Prostate gland (tissue), 2 donors: ENCODE measurements at regions not wholly inside any gene's neighbourhood (a gene's known extent, or its start where the extent isn't known, plus 50 kb on each side); places are given as distances from the start of the nearest gene placed in this dataset.

Source experiments
- POLR2AphosphoS5 ChIP-seq: sonication (generic); formaldehyde crosslinking; IDR thresholded peaks from one replicate; pipeline ENCODE4 v1.6.1; 2017; ENCODE audit warnings: antibody characterized with exemption
- TF ChIP-seq, protein P1 (sequence below), 4 experiments: fragments of 200-600 bp in 2 of 4; fragments of 450-650 bp in 2 of 4; sonication (generic) in 2 of 4; IDR thresholded peaks; 1 replicate in 3 of 4; 2 replicates in 1 of 4; pipeline ENCODE4 v1.5.1; 2016 to 2019; ENCODE audit warnings: antibody characterized with exemption in 4 of 4, mild to moderate bottlenecking in 2 of 4, moderate library complexity in 2 of 4

GRCh38 chr1:101410048-101410878 lies 173.4 kb downstream of the S1PR1 start:
- TF ChIP-seq, protein P1, sequence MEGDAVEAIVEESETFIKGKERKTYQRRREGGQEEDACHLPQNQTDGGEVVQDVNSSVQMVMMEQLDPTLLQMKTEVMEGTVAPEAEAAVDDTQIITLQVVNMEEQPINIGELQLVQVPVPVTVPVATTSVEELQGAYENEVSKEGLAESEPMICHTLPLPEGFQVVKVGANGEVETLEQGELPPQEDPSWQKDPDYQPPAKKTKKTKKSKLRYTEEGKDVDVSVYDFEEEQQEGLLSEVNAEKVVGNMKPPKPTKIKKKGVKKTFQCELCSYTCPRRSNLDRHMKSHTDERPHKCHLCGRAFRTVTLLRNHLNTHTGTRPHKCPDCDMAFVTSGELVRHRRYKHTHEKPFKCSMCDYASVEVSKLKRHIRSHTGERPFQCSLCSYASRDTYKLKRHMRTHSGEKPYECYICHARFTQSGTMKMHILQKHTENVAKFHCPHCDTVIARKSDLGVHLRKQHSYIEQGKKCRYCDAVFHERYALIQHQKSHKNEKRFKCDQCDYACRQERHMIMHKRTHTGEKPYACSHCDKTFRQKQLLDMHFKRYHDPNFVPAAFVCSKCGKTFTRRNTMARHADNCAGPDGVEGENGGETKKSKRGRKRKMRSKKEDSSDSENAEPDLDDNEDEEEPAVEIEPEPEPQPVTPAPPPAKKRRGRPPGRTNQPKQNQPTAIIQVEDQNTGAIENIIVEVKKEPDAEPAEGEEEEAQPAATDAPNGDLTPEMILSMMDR (IDR thresholded peaks at IDR 0.05): no peak
- TF ChIP-seq POLR2AphosphoS5: no peak
